ENCODE measurements at regions not wholly inside any gene's neighbourhood (a gene's known extent, or its start where the extent isn't known, plus 50 kb on each side); places are given as distances from the start of the nearest gene placed in this dataset.

- no peaks in the 10 kb centered on the region for H3K27me3 ChIP-seq (replicated peaks; ENCODE audit: control insufficient read depth, insufficient read depth, low read length, poor library complexity, severe bottlenecking)
- no peaks in the 10 kb centered on the region for H3K4me1 ChIP-seq (ENCODE audit: control insufficient read depth, insufficient read depth, low read length, poor library complexity, severe bottlenecking)
- H3K9me3 ChIP-seq (ENCODE audit: control insufficient read depth, low read length): no peaks in the 10 kb centered on the region
- no peak overlapping the region for H3K27ac ChIP-seq (ENCODE audit: insufficient read depth, low read length, poor library complexity, severe bottlenecking)
- no peak overlapping the region for H3K4me3 ChIP-seq (ENCODE audit: insufficient read depth, low read depth, low read length, poor library complexity, severe bottlenecking)
- no peaks in the 10 kb centered on the region for H3K36me3 ChIP-seq (ENCODE audit: control insufficient read depth, insufficient read depth, low read length)
- DNase-seq: no peak
Measured at GRCh38 chrX:38886112-38886511, 84.9 kb downstream of the MID1IP1 start.

DNA sequence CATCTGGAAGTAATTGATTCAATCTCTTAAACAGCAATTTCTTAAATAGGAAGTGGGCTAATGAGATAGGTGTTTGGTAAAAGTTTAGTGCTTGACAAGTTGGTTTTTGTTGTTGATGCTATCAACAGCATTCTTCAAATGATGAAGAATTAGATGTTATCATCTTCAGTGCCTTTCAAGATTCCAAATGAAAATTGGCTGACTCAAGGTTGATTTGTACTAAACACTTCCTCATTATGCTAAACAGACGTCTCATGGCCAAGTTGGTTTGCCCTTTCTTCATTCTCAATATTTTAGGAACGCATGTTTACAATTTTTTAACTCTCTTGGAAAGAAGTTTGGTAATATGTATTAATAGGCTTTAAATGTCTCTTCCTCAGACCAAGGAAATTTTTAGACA lies 86.0 kb downstream of the MID1IP1 start:
- no peaks in the 10 kb centered on the region for H3K9me3 ChIP-seq (ENCODE audit: control insufficient read depth, low read length)
- H3K27me3 ChIP-seq (replicated peaks; ENCODE audit: control insufficient read depth, insufficient read depth, low read length, poor library complexity, severe bottlenecking): no peaks in the 10 kb centered on the region
- H3K27ac ChIP-seq (ENCODE audit: insufficient read depth, low read length, poor library complexity, severe bottlenecking): no peak overlapping the region
- no peak overlapping the region for H3K4me3 ChIP-seq (ENCODE audit: insufficient read depth, low read depth, low read length, poor library complexity, severe bottlenecking)
- DNase-seq: no peak
- H3K4me1 ChIP-seq (ENCODE audit: control insufficient read depth, insufficient read depth, low read length, poor library complexity, severe bottlenecking): no peaks in the 10 kb centered on the region
- H3K36me3 ChIP-seq (ENCODE audit: control insufficient read depth, insufficient read depth, low read length): no peaks in the 10 kb centered on the region

- Histone ChIP-seq H3K27ac (ENCODE audit: insufficient read depth, low read length, poor library complexity, severe bottlenecking) (no peak overlapping the region), H3K27me3 (replicated peaks; ENCODE audit: control insufficient read depth, insufficient read depth, low read length, poor library complexity, severe bottlenecking) (no peaks in the 10 kb centered on the region), H3K4me1 (ENCODE audit: control insufficient read depth, insufficient read depth, low read length, poor library complexity, severe bottlenecking) (no peaks in the 10 kb centered on the region), H3K4me3 (ENCODE audit: insufficient read depth, low read depth, low read length, poor library complexity, severe bottlenecking) (no peak overlapping the region), H3K9me3 (ENCODE audit: control insufficient read depth, low read length) (no peaks in the 10 kb centered on the region), H3K36me3 (ENCODE audit: control insufficient read depth, insufficient read depth, low read length) (no peaks in the 10 kb centered on the region)
- no peak for DNase-seq
Measured at GRCh38 chrX:38890326-38890725, 89.1 kb downstream of the MID1IP1 start.

DNA sequence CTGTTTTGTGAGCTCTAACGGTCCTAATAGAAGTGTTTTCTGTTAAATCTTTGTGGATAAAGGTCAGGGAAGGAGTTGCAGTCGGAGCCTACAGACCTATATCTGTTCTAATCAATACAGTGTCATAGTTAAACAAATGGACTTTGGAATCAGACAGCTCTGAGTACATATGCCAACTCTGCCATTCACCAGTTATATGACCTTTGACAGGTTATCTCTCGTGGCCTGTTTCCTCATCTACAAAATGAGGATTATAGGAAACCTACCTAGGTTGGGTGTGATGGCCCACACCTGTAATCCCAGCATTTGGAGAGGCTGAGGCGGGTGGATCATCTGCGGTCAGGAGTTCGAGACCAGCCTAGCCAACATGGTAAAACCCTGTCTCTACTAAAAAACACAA lies 89.7 kb downstream of the MID1IP1 start:
- Histone ChIP-seq H3K27me3 (replicated peaks; ENCODE audit: control insufficient read depth, insufficient read depth, low read length, poor library complexity, severe bottlenecking) (no peaks in the 10 kb centered on the region), H3K36me3 (ENCODE audit: control insufficient read depth, insufficient read depth, low read length) (no peaks in the 10 kb centered on the region), H3K4me3 (ENCODE audit: insufficient read depth, low read depth, low read length, poor library complexity, severe bottlenecking) (no peak overlapping the region), H3K4me1 (ENCODE audit: control insufficient read depth, insufficient read depth, low read length, poor library complexity, severe bottlenecking) (no peaks in the 10 kb centered on the region), H3K27ac (ENCODE audit: insufficient read depth, low read length, poor library complexity, severe bottlenecking) (no peak overlapping the region), H3K9me3 (ENCODE audit: control insufficient read depth, low read length) (no peaks in the 10 kb centered on the region)
- DNase-seq: no peak

DNA sequence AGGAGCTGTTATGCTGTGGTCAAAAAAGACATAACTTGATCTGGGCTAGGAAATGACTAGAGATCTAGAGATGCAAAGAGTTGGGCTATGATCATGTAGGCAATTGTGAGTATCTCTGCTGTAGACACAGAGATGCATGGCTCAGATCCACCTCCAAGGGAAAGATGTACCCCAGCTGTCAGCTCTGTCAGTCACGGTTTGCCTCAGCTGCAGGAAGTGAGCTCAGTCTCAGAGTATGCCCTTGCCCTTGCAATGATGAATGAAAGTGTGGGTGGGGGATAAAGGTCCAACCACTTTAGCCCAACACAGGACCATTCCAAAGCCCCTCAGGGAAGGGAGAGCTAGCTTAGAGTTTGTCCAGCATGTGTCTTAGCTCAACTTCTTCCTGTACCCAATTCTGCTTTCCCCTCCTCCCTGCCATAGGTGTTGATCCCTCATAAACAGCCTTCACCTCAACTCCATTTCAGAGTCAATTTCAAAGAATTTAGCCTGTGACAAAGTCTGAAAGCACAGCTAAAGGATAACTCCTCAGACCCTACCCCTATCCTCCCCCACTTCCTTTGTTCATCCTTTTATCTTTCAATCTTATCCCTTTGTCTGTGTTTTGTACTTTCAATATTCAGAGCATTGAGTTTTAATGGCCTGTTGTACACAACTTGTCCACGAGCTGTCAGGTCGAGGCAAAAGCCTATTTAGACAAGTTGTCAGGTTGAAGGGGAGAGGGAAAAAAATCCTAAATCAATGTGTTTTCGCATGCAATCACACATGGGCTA lies 90.6 kb downstream of the MID1IP1 start:
- no peak overlapping the region for H3K4me3 ChIP-seq (ENCODE audit: insufficient read depth, low read depth, low read length, poor library complexity, severe bottlenecking)
- DNase-seq: no peak
- H3K27ac ChIP-seq (ENCODE audit: insufficient read depth, low read length, poor library complexity, severe bottlenecking): no peak overlapping the region
- H3K36me3 ChIP-seq (ENCODE audit: control insufficient read depth, insufficient read depth, low read length): no peaks in the 10 kb centered on the region
- no peaks in the 10 kb centered on the region for H3K9me3 ChIP-seq (ENCODE audit: control insufficient read depth, low read length)
- no peaks in the 10 kb centered on the region for H3K4me1 ChIP-seq (ENCODE audit: control insufficient read depth, insufficient read depth, low read length, poor library complexity, severe bottlenecking)
- no peaks in the 10 kb centered on the region for H3K27me3 ChIP-seq (replicated peaks; ENCODE audit: control insufficient read depth, insufficient read depth, low read length, poor library complexity, severe bottlenecking)

DNA sequence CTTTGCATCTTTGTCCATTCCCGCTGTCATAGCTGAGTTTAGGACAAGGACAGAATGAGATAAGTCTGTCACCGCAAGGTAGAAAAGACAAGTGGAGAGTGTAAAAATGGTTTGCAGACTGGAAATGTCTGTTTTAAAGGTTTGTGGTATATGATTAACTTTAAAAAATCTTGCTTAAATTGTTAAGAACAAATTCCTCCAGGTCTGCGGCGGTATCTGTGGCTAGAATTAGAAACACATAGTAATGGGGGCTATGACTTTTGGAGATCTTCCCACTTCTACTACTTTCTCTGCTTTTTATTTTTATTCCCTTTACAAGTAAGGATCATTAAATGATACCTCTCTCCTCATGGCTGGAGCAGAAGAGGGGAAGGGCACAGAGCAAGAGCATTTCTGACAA lies 92.2 kb downstream of the MID1IP1 start:
- no peak overlapping the region for H3K27ac ChIP-seq (ENCODE audit: insufficient read depth, low read length, poor library complexity, severe bottlenecking)
- no peaks in the 10 kb centered on the region for H3K9me3 ChIP-seq (ENCODE audit: control insufficient read depth, low read length)
- H3K36me3 ChIP-seq (ENCODE audit: control insufficient read depth, insufficient read depth, low read length): no peaks in the 10 kb centered on the region
- DNase-seq: no peak
- no peak overlapping the region for H3K4me3 ChIP-seq (ENCODE audit: insufficient read depth, low read depth, low read length, poor library complexity, severe bottlenecking)
- H3K27me3 ChIP-seq (replicated peaks; ENCODE audit: control insufficient read depth, insufficient read depth, low read length, poor library complexity, severe bottlenecking): no peaks in the 10 kb centered on the region
- H3K4me1 ChIP-seq (ENCODE audit: control insufficient read depth, insufficient read depth, low read length, poor library complexity, severe bottlenecking): no peaks in the 10 kb centered on the region

GRCh38 chrX:38895775-38896174 lies 94.5 kb downstream of the MID1IP1 start:
- H3K4me1 ChIP-seq (ENCODE audit: control insufficient read depth, insufficient read depth, low read length, poor library complexity, severe bottlenecking): no peaks in the 10 kb centered on the region
- H3K27me3 ChIP-seq (replicated peaks; ENCODE audit: control insufficient read depth, insufficient read depth, low read length, poor library complexity, severe bottlenecking): no peaks in the 10 kb centered on the region
- H3K4me3 ChIP-seq (ENCODE audit: insufficient read depth, low read depth, low read length, poor library complexity, severe bottlenecking): no peak overlapping the region
- H3K9me3 ChIP-seq (ENCODE audit: control insufficient read depth, low read length): no peaks in the 10 kb centered on the region
- no peak for DNase-seq
- no peak overlapping the region for H3K27ac ChIP-seq (ENCODE audit: insufficient read depth, low read length, poor library complexity, severe bottlenecking)
- H3K36me3 ChIP-seq (ENCODE audit: control insufficient read depth, insufficient read depth, low read length): no peaks in the 10 kb centered on the region

DNA sequence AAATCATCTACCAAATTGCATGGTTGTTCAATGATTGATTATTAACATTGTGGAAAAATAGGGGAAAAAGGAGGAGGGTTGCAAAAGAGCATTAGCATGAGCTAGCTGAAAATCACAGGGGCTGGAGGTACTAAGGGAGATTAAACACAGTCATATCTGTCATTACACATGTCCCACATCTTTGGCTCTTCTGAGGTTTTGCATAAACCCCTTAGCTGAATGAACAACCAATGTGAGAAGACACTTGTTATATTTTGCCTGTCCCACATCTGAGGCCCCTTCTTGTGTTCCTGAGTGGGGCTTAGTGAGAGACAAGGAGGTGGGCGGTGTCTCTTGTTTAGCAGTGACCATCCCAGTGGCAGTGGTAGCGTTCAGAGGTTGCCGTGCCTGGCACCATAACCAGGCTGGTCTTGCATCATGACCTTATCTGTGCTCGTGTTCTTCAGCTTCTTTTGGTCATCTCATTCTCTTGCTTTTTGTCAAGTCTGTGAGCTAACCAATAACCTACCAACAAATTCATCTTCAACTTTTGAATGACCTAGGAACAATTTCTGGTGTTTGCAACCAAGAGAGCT lies 95.6 kb downstream of the MID1IP1 start:
- Histone ChIP-seq H3K27me3 (replicated peaks; ENCODE audit: control insufficient read depth, insufficient read depth, low read length, poor library complexity, severe bottlenecking) (no peaks in the 10 kb centered on the region), H3K4me3 (ENCODE audit: insufficient read depth, low read depth, low read length, poor library complexity, severe bottlenecking) (no peak overlapping the region), H3K27ac (ENCODE audit: insufficient read depth, low read length, poor library complexity, severe bottlenecking) (no peak overlapping the region), H3K36me3 (ENCODE audit: control insufficient read depth, insufficient read depth, low read length) (no peaks in the 10 kb centered on the region), H3K9me3 (ENCODE audit: control insufficient read depth, low read length) (no peaks in the 10 kb centered on the region), H3K4me1 (ENCODE audit: control insufficient read depth, insufficient read depth, low read length, poor library complexity, severe bottlenecking) (no peaks in the 10 kb centered on the region)
- no peak for DNase-seq

GRCh38 chrX:38898261-38898660 lies 97.0 kb downstream of the MID1IP1 start:
- no peaks in the 10 kb centered on the region for H3K27me3 ChIP-seq (replicated peaks; ENCODE audit: control insufficient read depth, insufficient read depth, low read length, poor library complexity, severe bottlenecking)
- H3K4me1 ChIP-seq (ENCODE audit: control insufficient read depth, insufficient read depth, low read length, poor library complexity, severe bottlenecking): no peaks in the 10 kb centered on the region
- H3K36me3 ChIP-seq (ENCODE audit: control insufficient read depth, insufficient read depth, low read length): no peaks in the 10 kb centered on the region
- no peak overlapping the region for H3K27ac ChIP-seq (ENCODE audit: insufficient read depth, low read length, poor library complexity, severe bottlenecking)
- no peaks in the 10 kb centered on the region for H3K9me3 ChIP-seq (ENCODE audit: control insufficient read depth, low read length)
- H3K4me3 ChIP-seq (ENCODE audit: insufficient read depth, low read depth, low read length, poor library complexity, severe bottlenecking): no peak overlapping the region
- no peak for DNase-seq

- Histone ChIP-seq H3K27me3 (replicated peaks; ENCODE audit: control insufficient read depth, insufficient read depth, low read length, poor library complexity, severe bottlenecking) (no peaks in the 10 kb centered on the region), H3K36me3 (ENCODE audit: control insufficient read depth, insufficient read depth, low read length) (no peaks in the 10 kb centered on the region), H3K9me3 (ENCODE audit: control insufficient read depth, low read length) (no peaks in the 10 kb centered on the region), H3K27ac (ENCODE audit: insufficient read depth, low read length, poor library complexity, severe bottlenecking) (no peak overlapping the region), H3K4me1 (ENCODE audit: control insufficient read depth, insufficient read depth, low read length, poor library complexity, severe bottlenecking) (no peaks in the 10 kb centered on the region), H3K4me3 (ENCODE audit: insufficient read depth, low read depth, low read length, poor library complexity, severe bottlenecking) (no peak overlapping the region)
- no peak for DNase-seq
Measured at GRCh38 chrX:38899650-38900049, 98.4 kb downstream of the MID1IP1 start.
